Activated naive CD4-positive, alpha-beta T cell (primary cell): ENCODE measurements at regions not wholly inside any gene's neighbourhood (a gene's known extent, or its start where the extent isn't known, plus 50 kb on each side); places are given as distances from the start of the nearest gene placed in this dataset.
A peak's percentile ranks its signal among the peaks of the same experiment; 100 is the strongest.

Experiments used
- DNase-seq, 4 experiments: peaks; one replicate each; lab custom pipeline; 2025; lab: John Stamatoyannopoulos, UW

GRCh38 chr11:19560156-19560555, 152.5 kb upstream of the NAV2 start:
- no peak for DNase-seq

GRCh38 chr11:19559746-19560145, 152.9 kb upstream of the NAV2 start:
- DNase-seq, result no peak

- no peak for DNase-seq
These were observed 154.2 kb upstream of the NAV2 start for GRCh38 chr11:19558189-19558986.

GRCh38 chr11:19557720-19558140, 154.9 kb upstream of the NAV2 start:
- DNase-seq, result peak; percentile 10 to 51 (median 30)

- DNase-seq, result no peak
These were observed 155.5 kb upstream of the NAV2 start for GRCh38 chr11:19557185-19557584.

- no peak for DNase-seq
These were observed 157.4 kb upstream of the NAV2 start for GRCh38 chr11:19555266-19555665.

- peak; percentile 29 to 54 (median 42) for DNase-seq
These were observed 158.8 kb upstream of the NAV2 start for GRCh38 chr11:19553683-19554333.

- DNase-seq, result no peak
These were observed 159.9 kb upstream of the NAV2 start for GRCh38 chr11:19552656-19553260.

GRCh38 chr11:19552161-19552560, 160.5 kb upstream of the NAV2 start:
- no peak for DNase-seq

GRCh38 chr11:19551457-19551856, 161.2 kb upstream of the NAV2 start:
- DNase-seq, result no peak

GRCh38 chr11:19547044-19547443, 165.6 kb upstream of the NAV2 start:
- DNase-seq, result no peak

- DNase-seq, result no peak
These were observed 166.3 kb upstream of the NAV2 start for GRCh38 chr11:19546325-19546724.

GRCh38 chr11:19541521-19542049, 171.1 kb upstream of the NAV2 start:
- no peak for DNase-seq

GRCh38 chr11:19539861-19540260, 172.8 kb upstream of the NAV2 start:
- DNase-seq, result no peak

- no peak for DNase-seq
These were observed 174.7 kb upstream of the NAV2 start for GRCh38 chr11:19537803-19538453.

- DNase-seq, result no peak
These were observed 176.5 kb upstream of the NAV2 start for GRCh38 chr11:19536131-19536530.

GRCh38 chr11:19530505-19530904, 182.1 kb upstream of the NAV2 start:
- DNase-seq, result no peak

GRCh38 chr11:19526119-19526518, 186.5 kb upstream of the NAV2 start:
- no peak for DNase-seq

- no peak for DNase-seq
These were observed 186.9 kb upstream of the NAV2 start for GRCh38 chr11:19525714-19526113.

GRCh38 chr11:19525276-19525675, 187.4 kb upstream of the NAV2 start:
- no peak for DNase-seq

GRCh38 chr11:19524171-19524671, 188.4 kb upstream of the NAV2 start:
- no peak for DNase-seq

GRCh38 chr11:19520681-19521080, 192.0 kb upstream of the NAV2 start:
- no peak for DNase-seq
